Keratinocyte (primary cell): ENCODE measurements at regions not wholly inside any gene's neighbourhood (a gene's known extent, or its start where the extent isn't known, plus 50 kb on each side); places are given as distances from the start of the nearest gene placed in this dataset.

Source experiments
- DNase-seq: peaks from one replicate; pipeline ENCODE4 v3.0.0-alpha.2; 2011; ENCODE audit warnings: low read depth, missing footprints, low spot score
- FAIRE-seq: peaks from 2 replicates; lab custom pipeline; 2011; peaks lifted over from hg19 to GRCh38; lab: Jason Lieb, UNC
- H2AFZ ChIP-seq: 2 replicates; pipeline ENCODE4 v1.6.0; 2012; ENCODE audit warnings: low read length, control low read depth, inconsistent platforms; ENCODE audit not compliant: control insufficient read depth
- H3K27ac ChIP-seq: 2 replicates; pipeline ENCODE4 v1.5.1; 2011; ENCODE audit warnings: low read length; ENCODE audit not compliant: control insufficient read depth, insufficient read depth
- H3K27me3 ChIP-seq: 3 replicates; pipeline ENCODE4 v1.6.0; 2011; ENCODE audit warnings: low read length; ENCODE audit not compliant: control insufficient read depth, insufficient read depth; ENCODE audit errors: extremely low read depth
- H3K36me3 ChIP-seq, 2 experiments: 2 replicates in 1 of 2; 3 replicates in 1 of 2; pipeline ENCODE4 v1.5.1; 2011; ENCODE audit warnings: low read length in 2 of 2, mild to moderate bottlenecking in 1 of 2; ENCODE audit not compliant: control insufficient read depth in 2 of 2, insufficient read depth in 2 of 2; ENCODE audit errors: extremely low read depth in 1 of 2
- H3K4me1 ChIP-seq: 3 replicates; pipeline ENCODE4 v1.5.1; 2011; ENCODE audit warnings: low read length; ENCODE audit not compliant: control insufficient read depth, insufficient read depth; ENCODE audit errors: extremely low read depth
- H3K4me2 ChIP-seq: 3 replicates; pipeline ENCODE4 v1.6.0; 2011; ENCODE audit warnings: low read depth, low read length; ENCODE audit not compliant: control insufficient read depth, insufficient read depth; ENCODE audit errors: extremely low read depth
- H3K4me3 ChIP-seq, 3 experiments: fragments of 200-600 bp in 1 of 3; sonication (generic) in 1 of 3; 2 replicates in 2 of 3; 3 replicates in 1 of 3; pipeline ENCODE4 v1.5.1; 2011 to 2016; ENCODE audit warnings: low read length in 3 of 3, mild to moderate bottlenecking in 3 of 3, control low read depth in 2 of 3, inconsistent platforms in 1 of 3, low read depth in 1 of 3, mixed read lengths in 1 of 3, mixed run types in 1 of 3, moderate library complexity in 1 of 3; ENCODE audit not compliant: control insufficient read depth in 2 of 3, insufficient read depth in 2 of 3; ENCODE audit errors: extremely low read depth in 1 of 3
- H3K79me2 ChIP-seq: 2 replicates; pipeline ENCODE4 v1.6.0; 2012; ENCODE audit warnings: low read length; ENCODE audit not compliant: control insufficient read depth, insufficient read depth
- H3K9ac ChIP-seq: 3 replicates; pipeline ENCODE4 v1.6.0; 2011; ENCODE audit warnings: low read length; ENCODE audit not compliant: control insufficient read depth, insufficient read depth; ENCODE audit errors: extremely low read depth
- H3K9me1 ChIP-seq: 3 replicates; pipeline ENCODE4 v1.6.0; 2011; ENCODE audit warnings: low read length; ENCODE audit not compliant: control insufficient read depth, insufficient read depth; ENCODE audit errors: extremely low read depth
- H3K9me3 ChIP-seq: 2 replicates; pipeline ENCODE4 v1.5.1; 2012; ENCODE audit warnings: low read depth, low read length; ENCODE audit not compliant: control insufficient read depth
- H4K20me1 ChIP-seq: 3 replicates; pipeline ENCODE4 v1.6.0; 2011; ENCODE audit warnings: low read length; ENCODE audit not compliant: control insufficient read depth, insufficient read depth; ENCODE audit errors: extremely low read depth
- CTCF ChIP-seq, 3 experiments: IDR thresholded peaks in 1 of 3; conservative IDR thresholded peaks in 1 of 3; optimal IDR thresholded peaks in 1 of 3; 2 replicates in 2 of 3; 3 replicates in 1 of 3; pipeline versions ENCODE3 to v1.5.1; 2011; ENCODE audit warnings: low read length in 3 of 3, mild to moderate bottlenecking in 3 of 3, moderate library complexity in 2 of 3, control low read depth in 1 of 3, inconsistent platforms in 1 of 3; ENCODE audit not compliant: insufficient read depth in 2 of 3; ENCODE audit errors: extremely low read depth in 1 of 3
- EZH2 ChIP-seq: IDR thresholded peaks from one replicate; pipeline ENCODE4 v1.6.1; 2012; ENCODE audit warnings: inconsistent platforms, mild to moderate bottlenecking, low read length, moderate library complexity
- dilution Hi-C: fragments of 300-500 bp; cut with MboI; formaldehyde crosslinking; loops from one replicate; pipeline ENCODE4 v1.7.0; 2020; ENCODE audit warnings: low sequenced_read_pairs; ENCODE audit not compliant: extremely low pct_ligation_motif_present

DNA sequence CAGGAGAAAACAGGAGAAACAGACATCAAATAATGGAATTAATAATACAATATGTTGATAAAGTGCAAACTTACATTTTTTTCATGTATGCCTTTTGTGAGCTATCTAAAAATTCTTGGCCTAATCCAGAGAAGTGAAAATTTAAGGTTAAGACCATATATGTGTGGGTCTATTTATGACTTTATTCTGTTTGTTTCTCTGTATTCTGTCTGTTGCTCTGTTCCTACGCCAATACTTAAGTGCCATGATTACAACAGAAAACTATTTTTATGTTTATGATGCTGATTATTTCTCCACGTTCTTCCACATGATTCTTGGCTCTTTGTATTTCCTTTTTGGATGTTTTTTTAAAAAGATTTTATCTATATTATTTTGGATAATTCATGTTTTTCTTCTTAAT, 109.6 kb upstream of the MAP3K4 start:
- Histone ChIP-seq H3K36me3 (no peaks in the 10 kb centered on the region), H4K20me1 (no peaks in the 10 kb centered on the region), H2AFZ (no peak overlapping the region), H3K79me2 (no peaks in the 10 kb centered on the region), H3K27ac (no peak overlapping the region), H3K9ac (no peak overlapping the region), H3K9me3 (no peaks in the 10 kb centered on the region), H3K4me3 (no peak overlapping the region), H3K9me1 (no peaks in the 10 kb centered on the region), H3K4me2 (no peak overlapping the region), H3K27me3 (no peaks in the 10 kb centered on the region), H3K4me1 (no peaks in the 10 kb centered on the region)
- DNase-seq (no peak), FAIRE-seq (no peak)
- TF ChIP-seq EZH2 (no peak), CTCF (optimal IDR thresholded peaks at IDR 0.05 in 1 of 3, IDR thresholded peaks at IDR 0.05 in 1 of 3, conservative IDR thresholded peaks at IDR 0.05 in 1 of 3; ENCODE audit: extremely low read depth in 1 of 3, insufficient read depth in 2 of 3, low read length in 3 of 3) (no peak)
- dilution Hi-C loops = no loop called here

- no peaks in the 10 kb centered on the region for H3K36me3 ChIP-seq
- DNase-seq (no peak), FAIRE-seq (no peak)
- H3K9ac ChIP-seq = no peak overlapping the region
- H3K4me3 ChIP-seq = no peak overlapping the region
- no peak overlapping the region for H3K4me2 ChIP-seq
- no peaks in the 10 kb centered on the region for H3K27me3 ChIP-seq
- H3K9me1 ChIP-seq = no peaks in the 10 kb centered on the region
- H2AFZ ChIP-seq = no peak overlapping the region
- H3K9me3 ChIP-seq = no peaks in the 10 kb centered on the region
- dilution Hi-C loops = no loop called here
- no peak overlapping the region for H3K27ac ChIP-seq
- H4K20me1 ChIP-seq = no peaks in the 10 kb centered on the region
- H3K4me1 ChIP-seq = no peaks in the 10 kb centered on the region
- H3K79me2 ChIP-seq = no peaks in the 10 kb centered on the region
- TF ChIP-seq EZH2 = no peak
- no peak for TF ChIP-seq CTCF (optimal IDR thresholded peaks at IDR 0.05 in 1 of 3, IDR thresholded peaks at IDR 0.05 in 1 of 3, conservative IDR thresholded peaks at IDR 0.05 in 1 of 3; ENCODE audit: extremely low read depth in 1 of 3, insufficient read depth in 2 of 3, low read length in 3 of 3)
These were observed 108.7 kb upstream of the MAP3K4 start for GRCh38 chr6:160882791-160883279.
